Nucleus accumbens (tissue), 56 donors: ENCODE measurements at regions not wholly inside any gene's neighbourhood (a gene's known extent, or its start where the extent isn't known, plus 50 kb on each side); places are given as distances from the start of the nearest gene placed in this dataset.
"Not testable (repeated sequence)": the region's sequence is repeated elsewhere in the genome, so short reads cannot be mapped to it uniquely, and the experiment has no call there.

ENCODE experiments used
- DNase-seq, 56 donors: peaks; one replicate each; lab custom pipeline; 2025; lab: John Stamatoyannopoulos, UW

DNA sequence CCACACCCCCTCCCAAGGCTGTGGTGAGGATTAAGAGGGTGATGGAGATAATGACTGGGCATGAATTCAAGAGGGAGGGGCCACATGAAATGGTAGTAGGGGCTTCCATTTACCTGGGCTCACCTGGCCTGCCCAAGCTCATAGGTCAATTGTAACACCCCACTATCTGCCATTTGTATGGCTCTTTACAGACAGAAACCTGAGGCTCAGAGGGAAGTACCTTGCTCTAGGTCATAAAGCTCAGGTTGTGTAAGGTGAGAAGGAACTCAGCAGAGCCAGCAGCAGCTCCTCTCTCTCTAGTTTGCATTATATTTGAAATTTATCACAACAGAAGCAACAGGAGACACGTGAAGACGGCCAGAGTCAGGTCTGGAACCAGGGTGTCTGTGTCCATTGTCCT lies 133.4 kb upstream of the ALDH1B1 start:
- DNase-seq, result no peak

DNA sequence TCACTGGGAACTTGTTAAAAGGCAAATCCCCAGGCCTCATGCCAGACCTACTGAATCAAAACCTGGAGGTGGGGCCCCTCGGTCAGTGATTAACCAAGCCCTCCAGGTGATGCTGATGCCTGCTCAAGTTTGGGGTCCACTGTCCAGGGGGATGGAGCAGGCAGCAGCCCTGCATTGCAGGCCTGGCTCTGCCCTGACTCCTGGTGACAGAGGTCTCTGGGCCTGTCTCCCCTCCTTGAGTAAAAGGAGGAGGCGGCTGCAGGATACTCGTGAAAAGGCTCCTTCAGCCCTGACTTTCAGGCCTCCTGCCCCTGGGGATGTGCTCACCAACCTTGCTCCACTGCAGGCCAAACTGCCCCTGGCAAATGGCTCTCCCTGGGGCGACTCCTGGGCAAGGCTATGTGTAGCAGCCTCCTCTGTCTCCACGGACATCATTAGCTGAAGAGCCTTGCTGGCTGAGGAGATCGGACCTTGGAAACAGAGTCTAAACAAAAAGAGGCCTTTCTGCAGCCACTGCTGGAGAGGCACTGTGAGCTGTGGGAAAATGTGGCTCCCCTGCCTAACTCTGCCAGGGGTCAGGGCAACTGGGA lies 134.8 kb upstream of the ALDH1B1 start:
- no peak for DNase-seq

DNA sequence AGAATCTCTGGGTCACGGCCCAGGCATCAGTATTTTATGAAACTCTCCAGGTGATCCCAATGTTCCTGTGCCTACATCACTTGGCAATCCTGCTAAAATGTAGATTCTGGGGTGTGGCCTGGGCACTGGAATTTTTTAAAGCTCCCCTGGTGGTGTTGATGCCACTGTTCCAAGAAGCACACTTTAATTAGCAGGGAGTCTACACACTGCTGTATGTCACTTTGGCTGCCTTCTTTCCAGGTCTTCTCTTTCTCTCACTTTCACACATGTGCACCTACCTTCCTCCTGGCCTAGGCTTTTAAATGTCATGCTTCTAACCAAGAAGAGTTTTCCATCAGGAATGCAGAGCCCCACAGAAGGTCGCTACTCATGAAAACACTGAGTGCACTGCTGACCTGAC lies 136.0 kb upstream of the ALDH1B1 start:
- DNase-seq, result no peak

DNA sequence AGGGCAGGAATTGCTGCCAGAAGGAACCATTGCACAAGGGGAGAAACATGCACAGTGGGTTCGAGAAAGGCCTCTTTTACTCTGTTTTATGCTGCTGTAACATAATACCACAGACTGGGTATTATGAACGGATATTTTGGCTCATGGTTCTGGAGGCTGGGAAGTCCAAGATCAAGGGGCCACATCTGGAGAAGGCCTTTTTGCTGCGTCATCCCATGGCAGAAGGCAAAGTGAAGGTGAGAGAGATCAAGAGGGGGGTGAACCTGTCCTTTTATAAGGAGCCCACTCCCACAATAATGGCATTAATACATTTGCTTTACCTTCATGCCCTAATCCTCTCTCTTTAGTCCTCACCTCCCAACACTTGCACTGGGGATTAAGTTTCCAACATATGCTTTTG lies 136.9 kb upstream of the ALDH1B1 start:
- DNase-seq, result no peak

DNA sequence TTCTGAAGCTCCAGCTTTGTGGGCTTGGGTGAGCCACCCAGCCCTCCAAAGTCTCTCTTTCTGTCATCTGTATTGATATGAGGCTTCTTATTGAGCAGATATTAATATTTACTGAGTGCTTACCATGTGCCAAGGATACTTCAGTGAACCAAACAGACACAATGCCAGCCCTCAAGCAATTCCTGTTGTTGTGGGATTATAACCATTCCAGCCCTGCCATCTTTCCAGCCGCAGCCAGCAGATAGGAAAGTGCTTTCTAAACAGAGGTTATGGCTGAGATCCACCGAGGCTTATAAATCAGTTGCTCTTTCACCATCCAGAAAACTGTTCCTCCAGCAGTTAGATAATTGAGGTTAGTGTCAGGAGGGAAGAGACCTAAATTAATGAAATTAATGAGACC lies 137.7 kb upstream of the ALDH1B1 start:
- DNase-seq, result no peak

DNA sequence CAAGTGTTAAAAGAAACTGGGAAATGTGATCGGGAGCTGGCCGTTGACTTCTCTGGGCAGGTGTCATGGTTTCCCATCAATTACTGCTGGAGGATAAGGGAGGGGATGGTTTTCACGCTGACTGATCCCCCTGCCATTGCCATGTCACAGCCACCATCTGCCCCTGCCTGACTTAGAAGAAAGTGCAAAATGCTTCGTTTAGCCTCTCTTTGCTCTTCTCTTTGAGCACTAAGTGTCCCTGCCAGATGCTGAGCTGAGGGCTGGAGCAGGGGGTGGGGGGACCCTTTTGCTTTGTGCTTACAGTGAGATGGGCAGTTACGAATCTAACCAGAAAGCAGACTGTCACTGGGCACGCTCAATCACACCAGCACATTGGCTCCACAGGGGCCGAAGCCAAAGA lies 138.4 kb upstream of the ALDH1B1 start:
- DNase-seq, result no peak

DNA sequence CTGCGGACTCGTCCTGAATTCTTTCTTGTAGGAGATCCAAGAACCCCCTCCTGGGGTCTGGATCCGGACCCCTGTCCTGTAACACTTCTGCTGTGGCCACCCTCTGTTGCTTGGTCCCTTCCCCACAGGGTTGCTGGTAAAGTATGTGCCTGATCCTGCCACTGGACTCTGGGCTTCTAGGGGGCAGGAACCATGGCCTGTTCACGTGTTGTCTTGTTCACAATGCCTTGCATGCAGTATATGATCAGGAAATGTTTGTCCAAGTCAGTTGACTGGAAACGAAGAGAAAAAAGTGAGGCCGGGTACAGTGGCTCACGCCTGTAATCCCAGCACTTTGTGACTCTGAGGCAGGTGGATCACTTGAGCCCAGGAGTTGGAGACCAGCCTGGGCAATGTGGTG lies 139.3 kb upstream of the ALDH1B1 start:
- no peak for DNase-seq

DNA sequence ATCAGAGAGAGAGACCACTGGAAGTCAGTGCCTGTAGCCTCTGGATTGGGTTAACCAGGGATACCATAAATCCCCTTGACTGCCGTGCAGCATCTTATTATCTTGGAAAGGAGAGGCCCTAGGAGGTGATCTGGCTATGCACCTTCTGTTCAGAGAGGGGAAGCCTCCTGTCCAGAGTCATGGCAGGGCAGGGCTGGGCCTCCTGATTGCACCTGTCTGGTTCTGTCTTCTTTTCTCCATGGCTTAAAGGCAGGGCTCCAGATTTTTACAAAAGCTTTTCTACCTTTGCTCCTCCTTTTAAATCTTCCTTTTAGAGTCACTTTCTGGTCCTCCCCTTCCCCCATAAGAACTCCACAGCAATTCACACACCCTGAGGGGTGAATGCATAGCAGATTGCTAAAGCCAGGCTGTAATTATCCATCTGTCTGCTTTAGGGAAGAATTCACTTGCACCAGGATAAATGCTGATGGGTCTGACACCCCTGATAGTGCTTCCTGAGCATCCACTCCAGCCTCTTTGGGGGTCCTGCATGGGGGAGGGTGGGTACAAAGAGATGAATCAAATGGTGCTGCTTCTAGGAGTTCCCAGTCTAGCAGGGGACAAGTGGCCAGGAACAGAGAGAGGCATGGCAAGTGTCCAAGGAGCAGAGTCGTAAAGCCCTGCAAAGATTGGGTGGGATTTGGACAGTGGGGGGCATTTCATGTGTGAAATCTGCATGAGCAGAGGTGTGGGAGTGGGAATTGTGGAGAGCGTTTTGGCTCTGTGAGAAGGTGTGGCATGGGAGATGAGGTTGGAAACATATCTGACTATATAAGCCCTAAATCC lies 141.3 kb upstream of the ALDH1B1 start:
- no peak for DNase-seq

DNA sequence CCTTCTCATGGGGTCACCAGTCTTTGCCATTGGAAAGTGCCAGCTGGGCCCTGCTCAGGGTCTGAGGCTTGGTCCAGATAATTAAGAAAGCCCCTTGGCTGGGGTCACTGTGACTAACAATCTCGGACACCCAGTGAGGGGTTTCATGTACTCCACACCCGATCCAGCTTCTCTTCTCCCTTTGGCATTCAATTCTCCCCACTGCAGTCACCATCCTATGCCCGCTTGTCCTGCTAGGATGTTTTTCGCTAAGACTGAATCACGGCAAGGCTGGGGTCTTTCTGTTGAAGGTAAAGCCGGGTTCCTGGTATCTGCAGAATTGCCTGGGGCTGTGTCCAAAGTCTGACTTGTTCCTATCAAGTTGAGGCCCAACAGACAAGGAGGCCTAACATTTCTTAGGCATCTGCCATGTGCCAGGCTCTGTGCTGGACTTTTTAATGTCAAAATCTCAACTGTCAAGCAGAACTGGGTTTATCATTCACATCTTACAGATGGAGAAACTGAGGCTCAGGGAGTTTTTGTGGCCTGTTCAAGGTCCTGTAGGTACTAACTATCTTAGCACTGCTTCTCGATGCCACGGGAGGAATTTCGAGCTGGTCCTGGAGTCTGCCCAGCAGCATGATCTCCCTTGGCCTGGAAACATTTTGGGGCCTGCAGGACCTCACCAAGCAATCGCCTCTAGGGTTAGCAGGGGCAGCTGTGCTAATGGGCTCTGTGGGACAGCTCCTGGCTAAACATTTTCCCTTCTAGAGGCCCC lies 142.0 kb upstream of the ALDH1B1 start:
- no peak for DNase-seq

DNA sequence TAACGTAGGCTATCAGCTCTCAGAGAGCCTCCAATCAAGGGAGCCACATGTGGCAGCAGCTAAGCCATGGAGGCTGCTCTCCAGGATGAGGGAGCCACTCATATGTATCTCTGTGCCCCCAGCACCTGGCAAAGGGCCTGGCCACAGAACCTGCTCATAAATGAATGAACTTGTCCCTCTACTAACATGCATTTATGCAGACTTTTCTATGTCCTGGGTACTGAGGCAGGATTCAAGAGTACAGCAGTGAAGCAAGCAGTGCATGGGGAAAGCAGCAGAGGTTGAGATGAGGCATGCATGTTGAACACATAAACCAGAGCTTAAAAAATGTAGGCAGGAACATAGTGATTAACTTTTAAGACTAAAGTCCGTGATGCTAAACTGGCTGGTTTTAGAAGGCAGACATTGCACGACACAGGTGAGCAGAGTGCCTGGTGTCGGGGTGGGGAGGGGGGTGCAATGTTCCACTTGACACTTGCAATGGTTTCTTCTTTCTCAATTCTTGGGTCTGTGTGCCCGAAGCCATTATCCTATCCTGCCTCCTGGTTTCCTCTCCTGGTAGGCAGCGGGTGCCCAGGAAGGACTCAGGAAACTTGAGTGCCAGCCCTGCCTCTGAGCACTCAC lies 142.8 kb upstream of the ALDH1B1 start:
- no peak for DNase-seq

DNA sequence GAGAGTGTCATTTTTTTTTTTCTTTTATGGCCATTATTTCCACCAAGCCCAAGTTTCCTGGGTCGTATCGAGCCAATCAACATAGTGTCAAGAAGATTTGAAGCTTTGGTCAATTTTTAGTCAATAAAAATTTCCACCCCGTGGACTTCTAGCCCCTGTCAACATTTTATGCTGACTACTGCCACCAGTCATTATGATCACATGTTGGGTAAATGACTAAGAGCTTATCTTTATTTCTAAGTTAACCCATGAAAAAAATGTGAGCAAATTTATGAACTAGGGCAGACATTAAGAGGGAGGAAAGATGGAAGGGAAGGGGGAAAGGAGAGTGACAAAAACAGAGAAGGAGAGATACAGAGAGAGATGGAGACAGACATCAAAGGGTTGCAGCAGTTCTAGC lies 143.5 kb upstream of the ALDH1B1 start:
- DNase-seq, result no peak

DNA sequence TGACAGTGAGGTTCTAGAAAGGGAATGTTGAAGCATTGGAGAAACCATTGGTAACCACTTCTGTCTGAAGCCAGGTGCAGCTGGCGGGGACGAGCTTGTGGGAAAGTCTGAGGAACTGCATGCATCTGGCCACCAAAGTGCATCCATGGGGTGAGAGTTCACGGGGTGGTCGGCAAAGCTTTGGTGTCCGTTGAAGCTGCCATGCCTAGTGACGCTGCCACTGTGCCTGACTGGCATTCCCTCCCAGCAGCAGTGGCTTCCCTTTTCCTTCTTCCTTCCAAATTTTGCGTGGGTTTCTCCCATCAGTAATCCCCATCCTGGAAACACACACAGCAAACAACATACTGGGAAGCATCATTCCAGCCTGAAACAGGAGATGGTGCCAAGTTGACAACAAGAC lies 145.7 kb upstream of the ALDH1B1 start:
- no peak for DNase-seq

DNA sequence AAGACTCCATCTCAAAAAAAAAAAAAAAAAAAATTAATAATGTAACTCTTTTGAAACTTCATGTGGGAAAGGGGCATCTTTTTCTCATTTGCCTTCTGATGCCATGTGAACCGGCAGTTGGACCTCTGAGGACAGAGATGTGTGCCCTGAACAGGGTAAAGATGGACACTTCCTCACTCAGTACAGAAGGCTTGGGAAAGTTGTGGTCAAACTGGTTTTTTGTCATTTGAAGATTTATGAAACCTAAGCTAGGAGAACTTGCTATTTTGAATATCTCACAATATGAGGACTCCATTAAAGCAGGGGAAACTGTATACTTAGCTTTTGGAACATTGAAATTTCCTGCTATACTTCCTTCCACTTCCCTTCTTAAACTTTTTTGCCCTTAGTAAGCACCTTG lies 147.5 kb upstream of the ALDH1B1 start:
- DNase-seq, result no peak

DNA sequence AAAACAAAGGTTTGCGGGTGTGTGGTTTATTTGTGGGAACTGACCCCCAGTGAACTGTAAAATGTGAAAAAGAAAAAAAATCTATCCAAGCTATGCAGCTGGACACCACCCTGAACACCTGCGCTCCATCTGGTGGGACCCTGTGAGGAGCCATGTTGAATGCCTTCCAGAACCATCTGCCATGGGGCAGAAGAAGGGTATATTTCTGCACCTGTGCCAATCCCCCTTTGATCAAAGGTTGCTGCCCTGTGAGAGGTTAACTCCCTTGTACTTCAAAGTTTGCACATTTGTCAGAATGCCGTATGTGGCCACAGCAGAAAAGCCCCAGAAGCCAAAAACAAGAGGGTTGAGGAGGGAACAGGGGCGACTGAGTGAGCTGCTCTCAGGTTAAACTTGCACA lies 148.5 kb upstream of the ALDH1B1 start:
- no peak for DNase-seq

DNA sequence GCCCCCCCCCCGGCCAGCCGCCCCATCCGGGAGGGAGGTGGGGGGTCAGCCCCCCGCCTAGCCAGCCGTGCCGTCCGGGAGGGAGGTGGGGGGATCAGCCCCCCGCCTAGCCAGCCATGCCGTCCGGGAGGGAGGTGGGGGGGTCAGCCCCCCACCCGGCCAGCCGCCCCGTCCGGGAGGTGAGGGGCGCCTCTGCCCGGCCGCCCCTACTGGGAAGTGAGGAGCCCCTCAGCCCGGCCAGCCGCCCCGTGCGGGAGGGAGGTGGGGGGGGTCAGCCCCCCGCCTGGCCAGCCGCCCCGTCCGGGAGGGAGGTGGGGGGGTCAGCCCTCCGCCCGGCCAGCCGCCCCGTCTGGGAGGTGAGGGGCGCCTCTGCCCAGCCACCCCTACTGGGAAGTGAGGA lies 150.4 kb upstream of the ALDH1B1 start:
- not testable (repeated sequence) for DNase-seq

DNA sequence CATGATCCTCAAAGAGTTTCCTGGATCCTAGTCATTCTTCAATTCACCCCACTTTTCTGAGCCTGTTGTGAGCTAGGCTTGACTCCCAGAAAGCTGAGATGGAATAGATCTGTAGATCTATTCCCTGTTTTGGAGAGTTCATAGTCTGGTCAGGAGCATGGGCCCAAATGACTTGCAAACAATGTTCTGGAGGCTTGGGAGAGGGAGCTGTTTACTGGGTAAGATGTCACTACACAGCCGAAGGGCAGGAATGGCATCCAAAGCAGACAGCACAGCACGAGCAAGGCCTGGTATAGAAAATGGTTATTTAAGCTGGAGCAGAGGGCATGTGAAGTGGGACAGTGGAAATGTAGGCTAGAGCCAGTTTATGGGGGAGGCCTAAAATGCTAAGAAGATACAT lies 152.5 kb upstream of the ALDH1B1 start:
- no peak for DNase-seq

DNA sequence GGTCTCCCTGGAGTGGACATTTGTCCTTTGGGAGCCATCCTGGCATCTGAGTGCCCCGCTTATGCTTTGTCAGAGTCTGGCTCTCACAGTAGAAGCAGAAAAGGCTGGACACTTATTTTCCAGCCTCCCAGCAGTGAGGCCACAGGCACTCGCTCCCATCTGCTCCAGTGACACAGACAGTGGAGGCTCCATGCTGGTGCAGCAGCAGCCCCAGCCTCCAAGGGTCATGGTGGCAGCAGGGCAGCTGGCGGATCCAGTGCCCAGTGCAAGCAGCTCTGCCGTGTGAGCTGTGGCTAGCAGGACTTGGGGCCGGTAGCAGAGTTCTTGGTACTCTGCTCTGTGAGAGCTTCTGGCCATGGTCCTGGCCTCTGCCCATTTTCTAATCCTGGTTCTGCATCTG lies 157.3 kb upstream of the ALDH1B1 start:
- no peak for DNase-seq

DNA sequence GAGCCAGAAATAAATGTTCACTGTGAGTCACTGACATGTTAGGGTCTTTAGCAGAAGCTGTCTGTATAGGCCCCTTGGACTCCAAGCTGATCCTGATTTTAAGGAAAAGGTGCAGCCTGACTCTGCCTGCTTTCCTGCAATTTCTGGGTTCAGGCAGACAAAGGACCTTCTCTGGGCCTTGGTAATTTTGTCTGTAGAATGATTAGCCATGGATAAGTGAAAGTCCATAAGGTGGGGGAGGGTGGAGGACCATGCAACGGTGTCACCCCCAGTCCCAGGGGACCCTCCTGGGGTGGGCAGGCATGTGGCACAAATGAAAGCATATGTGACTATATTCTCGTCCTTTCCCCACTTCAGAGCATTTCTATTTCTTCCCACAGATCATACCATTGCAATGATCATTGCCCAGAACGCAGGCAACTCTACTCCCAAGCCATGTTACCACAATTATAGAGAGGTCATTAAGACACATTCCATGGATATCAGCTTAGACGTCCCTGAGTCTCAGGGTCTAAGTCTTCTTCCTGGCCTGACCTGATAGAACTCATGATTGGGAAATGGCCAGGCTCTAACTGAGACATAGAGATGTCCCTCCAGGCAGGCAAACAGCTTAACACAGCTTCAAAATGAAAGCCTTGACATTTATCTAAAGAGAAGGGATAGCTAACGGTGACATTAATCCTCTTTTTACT lies 157.9 kb upstream of the ALDH1B1 start:
- no peak for DNase-seq

DNA sequence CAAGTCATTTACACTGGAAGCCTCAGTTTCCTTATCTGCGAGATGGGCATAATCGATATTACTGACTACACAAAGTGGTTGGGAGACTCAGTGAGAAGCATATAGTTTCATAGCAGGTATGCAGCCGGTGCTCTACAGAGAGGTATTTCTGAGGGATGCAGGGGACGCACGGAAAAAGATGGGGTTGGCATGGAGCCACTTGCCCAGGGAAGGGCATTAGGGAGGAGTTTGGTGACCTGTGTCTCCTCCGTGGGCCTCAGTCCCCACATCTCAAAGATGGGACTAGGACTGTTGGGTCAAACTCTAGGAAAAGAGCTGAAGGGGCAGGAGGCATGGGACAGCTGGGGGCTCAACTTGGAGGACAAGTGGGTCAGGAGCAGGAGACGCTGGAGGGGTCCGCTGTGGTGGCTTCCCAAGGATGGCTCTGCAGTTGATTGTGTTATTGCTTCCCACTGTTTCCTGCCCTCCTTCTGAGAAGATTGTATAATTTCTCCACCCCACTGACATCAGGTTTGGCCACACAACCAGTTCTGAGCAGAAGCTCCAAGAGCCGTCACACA lies 158.6 kb upstream of the ALDH1B1 start:
- no peak for DNase-seq

DNA sequence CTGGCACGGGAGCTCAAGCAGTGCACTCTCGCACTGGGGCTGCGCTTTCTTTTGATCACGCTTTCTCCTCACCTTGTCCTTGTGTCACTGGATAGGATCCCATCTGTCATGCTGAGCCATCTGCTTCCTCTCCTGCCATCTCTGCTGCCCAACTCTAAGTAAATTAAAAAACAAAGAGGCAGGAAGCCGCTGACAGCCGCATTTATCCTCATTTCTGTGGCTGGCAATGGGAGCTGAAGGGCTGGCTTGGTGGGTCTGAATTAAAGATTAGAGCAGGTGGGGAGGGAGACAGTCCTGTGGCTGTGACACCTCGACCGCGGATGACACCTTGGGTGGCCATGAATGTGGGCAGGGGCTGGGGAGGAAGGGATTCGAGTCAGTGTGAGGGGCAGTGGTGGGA lies 159.2 kb upstream of the ALDH1B1 start:
- no peak for DNase-seq
